ENCODE measurements at regions not wholly inside any gene's neighbourhood (a gene's known extent, or its start where the extent isn't known, plus 50 kb on each side); places are given as distances from the start of the nearest gene placed in this dataset.

DNA sequence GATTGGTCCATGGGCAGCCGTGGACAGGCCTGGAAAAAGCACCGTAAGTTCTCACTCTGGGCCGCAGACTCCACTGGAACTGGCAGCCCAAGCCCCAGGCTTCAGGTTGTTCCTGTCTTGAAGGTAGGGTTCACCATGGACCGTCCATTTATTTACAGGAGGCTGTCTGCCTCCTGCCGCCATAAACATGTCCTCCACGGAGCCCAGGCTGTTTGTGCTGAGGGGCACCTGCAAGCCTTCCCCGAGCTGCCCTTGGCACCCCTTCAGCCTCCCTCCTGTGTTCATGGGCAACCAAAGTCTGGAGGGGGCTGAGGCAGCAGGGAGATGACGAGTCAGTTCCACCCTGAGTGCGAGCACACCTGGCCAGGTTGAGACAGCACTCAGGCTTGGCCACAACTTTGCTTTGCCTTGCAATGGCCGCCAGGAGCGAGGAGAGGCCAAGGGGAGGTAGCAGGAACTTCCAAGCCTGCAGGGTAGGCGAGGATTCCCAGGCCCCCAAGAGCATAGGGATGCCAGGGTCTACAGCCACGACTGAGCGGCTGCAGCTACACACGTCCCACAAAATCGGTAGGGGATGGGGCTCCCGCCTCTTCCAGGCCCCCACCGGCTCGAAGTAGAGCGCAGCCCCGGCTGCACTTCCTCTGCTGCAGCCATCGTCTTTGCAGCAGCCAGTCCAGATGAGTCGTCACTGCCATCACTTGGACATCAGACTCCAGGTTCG is 1625.6 kb upstream of the ACO1 start:
- POLR2A ChIA-PET: no interaction called here
- Histone ChIP-seq H3K27ac (ENCODE audit: extremely low read depth, low read depth, low read length) (no peak overlapping the region), H3K9me3 (ENCODE audit: control insufficient read depth, insufficient read depth, low read depth, low read length) (no peaks in the 10 kb centered on the region), H3K4me3 (ENCODE audit: low read depth, low read length) (no peak overlapping the region), H3K4me1 (ENCODE audit: control insufficient read depth, insufficient read depth, low read length) (no peaks in the 10 kb centered on the region), H3K36me3 (ENCODE audit: control insufficient read depth in 2 of 2, insufficient read depth in 1 of 2, low read length in 2 of 2) (no peaks in the 10 kb centered on the region)
- no peak for TF ChIP-seq ZNF146 (tag by site-specific recombination; IDR thresholded peaks at IDR 0.05)
- no peak for TF ChIP-seq KLF7 (tag by site-specific recombination; IDR thresholded peaks at IDR 0.05; ENCODE audit: borderline replicate concordance)
- TF ChIP-seq ZNF394 (tag by site-specific recombination; IDR thresholded peaks at IDR 0.05; ENCODE audit: borderline replicate concordance): no peak
- no peak for TF ChIP-seq ZSCAN23 (tag by site-specific recombination; IDR thresholded peaks at IDR 0.05)
- TF ChIP-seq ZNF501 (tag by site-specific recombination; IDR thresholded peaks at IDR 0.05): no peak
- TF ChIP-seq, protein P1, sequence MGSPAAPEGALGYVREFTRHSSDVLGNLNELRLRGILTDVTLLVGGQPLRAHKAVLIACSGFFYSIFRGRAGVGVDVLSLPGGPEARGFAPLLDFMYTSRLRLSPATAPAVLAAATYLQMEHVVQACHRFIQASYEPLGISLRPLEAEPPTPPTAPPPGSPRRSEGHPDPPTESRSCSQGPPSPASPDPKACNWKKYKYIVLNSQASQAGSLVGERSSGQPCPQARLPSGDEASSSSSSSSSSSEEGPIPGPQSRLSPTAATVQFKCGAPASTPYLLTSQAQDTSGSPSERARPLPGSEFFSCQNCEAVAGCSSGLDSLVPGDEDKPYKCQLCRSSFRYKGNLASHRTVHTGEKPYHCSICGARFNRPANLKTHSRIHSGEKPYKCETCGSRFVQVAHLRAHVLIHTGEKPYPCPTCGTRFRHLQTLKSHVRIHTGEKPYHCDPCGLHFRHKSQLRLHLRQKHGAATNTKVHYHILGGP (tag by site-specific recombination; IDR thresholded peaks at IDR 0.05): no peak
- no peak for TF ChIP-seq ZNF248 (tag by site-specific recombination; IDR thresholded peaks at IDR 0.05)
- CTCF ChIA-PET: no interaction called here

DNA sequence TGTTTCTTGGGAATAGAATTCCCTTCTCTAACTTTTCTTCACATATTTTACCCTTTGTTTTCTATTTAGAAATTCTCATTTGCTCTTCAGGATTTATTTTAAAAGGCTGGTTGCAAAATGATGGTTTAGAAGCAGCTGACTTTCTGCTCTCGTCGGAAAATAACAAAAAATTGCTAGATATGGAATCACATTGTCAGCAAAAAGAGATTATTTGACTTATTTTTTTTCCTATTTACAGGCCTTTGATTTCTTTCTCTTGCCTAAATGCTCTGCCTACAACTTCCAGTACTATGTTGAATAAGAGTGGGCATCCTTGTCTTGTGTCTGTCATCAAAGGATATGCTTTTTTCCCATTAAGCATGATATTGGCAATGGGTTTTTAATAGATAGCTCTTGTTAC is 1619.1 kb upstream of the ACO1 start:
- CTCF ChIA-PET: no interaction called here
- no peak overlapping the region for H3K27ac ChIP-seq (ENCODE audit: extremely low read depth, low read depth, low read length)
- no peak overlapping the region for H3K4me3 ChIP-seq (ENCODE audit: low read depth, low read length)
- no peaks in the 10 kb centered on the region for H3K4me1 ChIP-seq (ENCODE audit: control insufficient read depth, insufficient read depth, low read length)
- POLR2A ChIA-PET: no interaction called here
- H3K36me3 ChIP-seq (ENCODE audit: control insufficient read depth in 2 of 2, insufficient read depth in 1 of 2, low read length in 2 of 2): no peaks in the 10 kb centered on the region
- TF ChIP-seq ZNF16 (tag by site-specific recombination; IDR thresholded peaks at IDR 0.05; ENCODE audit: low read depth) (no peak), ZNF473 (tag by site-specific recombination; IDR thresholded peaks at IDR 0.05) (no peak), ZNF707 (tag by site-specific recombination; IDR thresholded peaks at IDR 0.05) (no peak), FEZF1 (tag by site-specific recombination; IDR thresholded peaks at IDR 0.05) (no peak), WT1 (tag by site-specific recombination; IDR thresholded peaks at IDR 0.05) (no peak), ZNF366 (tag by site-specific recombination; conservative IDR thresholded peaks at IDR 0.05) (no peak)
- no peaks in the 10 kb centered on the region for H3K9me3 ChIP-seq (ENCODE audit: control insufficient read depth, insufficient read depth, low read depth, low read length)

DNA sequence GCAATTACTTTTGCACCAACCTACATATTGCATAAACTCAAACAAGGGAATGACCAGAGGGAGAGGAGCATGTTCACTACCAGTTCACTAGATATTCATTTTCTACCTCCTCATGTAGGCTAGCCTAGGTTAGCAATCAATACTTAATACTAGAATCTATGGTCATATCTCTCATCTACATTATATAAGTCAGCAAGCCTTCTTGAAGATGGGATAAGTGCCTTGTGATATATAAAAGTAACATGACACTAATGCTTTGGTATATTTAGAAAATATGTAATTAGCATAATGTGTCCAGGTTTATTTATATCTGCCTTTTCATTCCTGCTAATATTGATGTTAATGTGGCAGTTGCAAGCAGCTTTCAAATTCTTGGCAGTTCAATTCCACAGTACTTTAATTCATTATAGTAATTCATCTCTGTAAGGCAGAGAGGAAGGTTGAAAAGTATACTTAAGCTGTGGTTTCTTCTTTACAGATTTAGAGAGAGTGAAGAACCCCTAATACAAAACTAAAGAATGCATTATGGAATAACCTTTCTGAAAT is 1613.2 kb upstream of the ACO1 start:
- ChIA-PET POLR2A (no interaction called here), CTCF (interaction anchor here (0.7 kb wide), 1 partner anchor 392 kb away, joined by 3 read pairs; no protein-coding TSS in a partner anchor)
- no peak overlapping the region for H3K4me3 ChIP-seq (ENCODE audit: low read depth, low read length)
- no peak overlapping the region for H3K27ac ChIP-seq (ENCODE audit: extremely low read depth, low read depth, low read length)
- no peaks in the 10 kb centered on the region for H3K9me3 ChIP-seq (ENCODE audit: control insufficient read depth, insufficient read depth, low read depth, low read length)
- no peaks in the 10 kb centered on the region for H3K36me3 ChIP-seq (ENCODE audit: control insufficient read depth in 2 of 2, insufficient read depth in 1 of 2, low read length in 2 of 2)
- no peak for TF ChIP-seq SCRT2 (tag by site-specific recombination; IDR thresholded peaks at IDR 0.05)
- TF ChIP-seq ZNF140 (tag by site-specific recombination; IDR thresholded peaks at IDR 0.05): no peak
- TF ChIP-seq, protein P1 (tag by site-specific recombination; IDR thresholded peaks at IDR 0.05): no peak
- TF ChIP-seq ZNF560 (tag by site-specific recombination; IDR thresholded peaks at IDR 0.05; ENCODE audit: borderline replicate concordance): no peak
- no peak for TF ChIP-seq ZNF266 (tag by site-specific recombination; IDR thresholded peaks at IDR 0.05; ENCODE audit: low read depth)
- TF ChIP-seq, protein P2, sequence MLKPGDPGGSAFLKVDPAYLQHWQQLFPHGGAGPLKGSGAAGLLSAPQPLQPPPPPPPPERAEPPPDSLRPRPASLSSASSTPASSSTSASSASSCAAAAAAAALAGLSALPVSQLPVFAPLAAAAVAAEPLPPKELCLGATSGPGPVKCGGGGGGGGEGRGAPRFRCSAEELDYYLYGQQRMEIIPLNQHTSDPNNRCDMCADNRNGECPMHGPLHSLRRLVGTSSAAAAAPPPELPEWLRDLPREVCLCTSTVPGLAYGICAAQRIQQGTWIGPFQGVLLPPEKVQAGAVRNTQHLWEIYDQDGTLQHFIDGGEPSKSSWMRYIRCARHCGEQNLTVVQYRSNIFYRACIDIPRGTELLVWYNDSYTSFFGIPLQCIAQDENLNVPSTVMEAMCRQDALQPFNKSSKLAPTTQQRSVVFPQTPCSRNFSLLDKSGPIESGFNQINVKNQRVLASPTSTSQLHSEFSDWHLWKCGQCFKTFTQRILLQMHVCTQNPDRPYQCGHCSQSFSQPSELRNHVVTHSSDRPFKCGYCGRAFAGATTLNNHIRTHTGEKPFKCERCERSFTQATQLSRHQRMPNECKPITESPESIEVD (tag by site-specific recombination; IDR thresholded peaks at IDR 0.05): no peak
- no peak for TF ChIP-seq ZNF530 (tag by site-specific recombination; IDR thresholded peaks at IDR 0.05; ENCODE audit: low read depth)
- TF ChIP-seq ZNF776 (tag by site-specific recombination; IDR thresholded peaks at IDR 0.05; ENCODE audit: borderline replicate concordance): no peak
- TF ChIP-seq ZNF548 (tag by site-specific recombination; IDR thresholded peaks at IDR 0.05): no peak
- no peak for TF ChIP-seq SP7 (tag by site-specific recombination; IDR thresholded peaks at IDR 0.05)
- no peaks in the 10 kb centered on the region for H3K4me1 ChIP-seq (ENCODE audit: control insufficient read depth, insufficient read depth, low read length)

All from HEK293 (cell line).